ENCODE measurements at regions not wholly inside any gene's neighbourhood (a gene's known extent, or its start where the extent isn't known, plus 50 kb on each side); places are given as distances from the start of the nearest gene placed in this dataset.

DNA sequence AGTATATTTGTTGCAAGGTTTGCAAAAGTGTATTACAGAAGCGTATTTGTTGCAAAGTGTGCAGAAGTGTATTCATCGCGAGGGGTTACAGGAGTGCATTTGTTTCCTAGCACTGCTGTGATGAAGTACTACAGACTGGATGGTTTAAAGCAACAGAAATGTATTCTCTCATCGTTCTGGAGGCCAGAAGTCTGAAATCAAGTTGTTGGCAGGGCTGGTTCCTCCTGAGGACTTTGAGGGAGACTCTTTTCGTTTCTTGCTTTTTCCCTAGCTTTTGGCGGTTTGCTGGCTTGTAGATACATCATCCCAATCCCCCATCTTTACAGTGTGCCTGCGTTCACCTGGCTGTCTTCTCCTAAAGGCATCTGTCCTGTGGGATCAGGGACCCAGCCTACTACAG, 127.9 kb upstream of the USP29 start:
- no peak for TF ChIP-seq EHF (CRISPR knock-in tag; IDR thresholded peaks at IDR 0.05)
- TF ChIP-seq NFE2L2 (conservative IDR thresholded peaks at IDR 0.05; ENCODE audit: low read length) = no peak

All from A549 (cell line).